ENCODE measurements at regions not wholly inside any gene's neighbourhood (a gene's known extent, or its start where the extent isn't known, plus 50 kb on each side); places are given as distances from the start of the nearest gene placed in this dataset.
"Not testable (repeated sequence)": the region's sequence is repeated elsewhere in the genome, so short reads cannot be mapped to it uniquely, and the experiment has no call there.

DNA sequence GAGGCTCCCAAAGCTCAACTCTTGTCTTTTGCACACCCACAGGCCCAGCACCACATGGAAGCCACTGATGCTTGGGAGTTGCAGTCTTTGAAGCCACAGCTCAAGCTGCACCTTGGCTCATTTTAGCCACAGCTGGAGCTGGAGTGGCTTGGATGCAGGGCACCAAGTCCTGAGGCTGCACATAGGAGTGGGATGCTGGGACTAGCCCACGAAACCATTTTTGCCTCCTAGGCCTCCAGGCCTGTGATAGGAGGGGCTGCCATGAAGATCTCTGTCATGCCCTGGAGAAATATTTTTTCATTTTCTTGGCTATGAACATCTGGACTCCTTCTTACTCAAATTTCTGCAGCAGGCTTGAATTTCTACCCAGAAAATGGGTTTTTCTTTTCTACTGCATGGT is 438.5 kb upstream of the TNC start:
- no peaks in the 10 kb centered on the region for H3K4me1 ChIP-seq
- no peak overlapping the region for H3K4me3 ChIP-seq (ENCODE audit: low read depth, low read length)
- TF ChIP-seq, protein P1, sequence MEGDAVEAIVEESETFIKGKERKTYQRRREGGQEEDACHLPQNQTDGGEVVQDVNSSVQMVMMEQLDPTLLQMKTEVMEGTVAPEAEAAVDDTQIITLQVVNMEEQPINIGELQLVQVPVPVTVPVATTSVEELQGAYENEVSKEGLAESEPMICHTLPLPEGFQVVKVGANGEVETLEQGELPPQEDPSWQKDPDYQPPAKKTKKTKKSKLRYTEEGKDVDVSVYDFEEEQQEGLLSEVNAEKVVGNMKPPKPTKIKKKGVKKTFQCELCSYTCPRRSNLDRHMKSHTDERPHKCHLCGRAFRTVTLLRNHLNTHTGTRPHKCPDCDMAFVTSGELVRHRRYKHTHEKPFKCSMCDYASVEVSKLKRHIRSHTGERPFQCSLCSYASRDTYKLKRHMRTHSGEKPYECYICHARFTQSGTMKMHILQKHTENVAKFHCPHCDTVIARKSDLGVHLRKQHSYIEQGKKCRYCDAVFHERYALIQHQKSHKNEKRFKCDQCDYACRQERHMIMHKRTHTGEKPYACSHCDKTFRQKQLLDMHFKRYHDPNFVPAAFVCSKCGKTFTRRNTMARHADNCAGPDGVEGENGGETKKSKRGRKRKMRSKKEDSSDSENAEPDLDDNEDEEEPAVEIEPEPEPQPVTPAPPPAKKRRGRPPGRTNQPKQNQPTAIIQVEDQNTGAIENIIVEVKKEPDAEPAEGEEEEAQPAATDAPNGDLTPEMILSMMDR (IDR thresholded peaks at IDR 0.05; ENCODE audit: low read depth, low read length) = no peak
- H3K36me3 ChIP-seq = no peaks in the 10 kb centered on the region
- H3K9me3 ChIP-seq = no peaks in the 10 kb centered on the region
- no peak for DNase-seq
- H3K27me3 ChIP-seq = no peaks in the 10 kb centered on the region

DNA sequence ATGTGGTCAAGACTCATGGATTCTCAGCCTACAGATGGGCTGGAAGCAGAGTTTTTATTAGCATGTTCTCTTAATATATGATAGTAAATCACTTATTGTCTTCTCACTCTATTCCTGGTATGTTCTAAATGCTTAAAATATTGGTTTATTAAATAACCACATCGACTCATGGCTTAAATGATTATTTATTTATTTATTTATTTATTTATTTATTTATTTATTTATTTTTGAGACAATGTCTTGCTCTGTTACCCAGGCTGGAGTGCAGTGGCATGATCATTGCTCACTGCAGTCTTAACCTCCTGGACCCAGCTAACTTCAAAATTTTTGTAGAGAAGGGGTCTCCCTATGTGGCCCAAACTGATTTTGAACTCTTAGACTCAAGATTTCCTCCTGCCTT is 457.2 kb upstream of the TNC start:
- Histone ChIP-seq H3K4me1 (no peaks in the 10 kb centered on the region), H3K27me3 (no peaks in the 10 kb centered on the region), H3K36me3 (no peaks in the 10 kb centered on the region), H3K9me3 (no peaks in the 10 kb centered on the region), H3K4me3 (ENCODE audit: low read depth, low read length) (no peak overlapping the region)
- DNase-seq = no peak
- TF ChIP-seq, protein P1 (IDR thresholded peaks at IDR 0.05; ENCODE audit: low read depth, low read length) = no peak

DNA sequence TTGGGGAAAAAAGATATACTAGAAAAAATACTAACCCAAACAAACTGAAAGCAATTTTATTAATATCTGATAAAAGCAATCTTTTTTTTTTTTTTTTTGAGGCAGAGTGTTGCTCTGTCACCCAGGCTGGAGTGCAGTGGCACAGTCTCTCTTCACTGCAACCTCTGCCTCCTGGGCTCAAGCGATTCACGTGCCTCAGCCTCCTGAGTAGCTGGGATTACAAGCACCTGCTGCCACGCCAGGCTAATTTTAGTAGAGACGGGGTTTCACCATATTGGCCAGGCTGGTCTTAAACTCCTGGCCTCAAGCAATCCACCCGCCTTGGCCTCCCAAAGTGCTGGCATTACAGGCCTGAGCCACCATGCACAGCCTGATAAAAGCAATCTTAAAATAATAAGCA is 467.5 kb upstream of the TNC start:
- not testable (repeated sequence) for H3K4me3 ChIP-seq (ENCODE audit: low read depth, low read length); H3K36me3 ChIP-seq; H3K27me3 ChIP-seq; H3K4me1 ChIP-seq; DNase-seq; H3K9me3 ChIP-seq

DNA sequence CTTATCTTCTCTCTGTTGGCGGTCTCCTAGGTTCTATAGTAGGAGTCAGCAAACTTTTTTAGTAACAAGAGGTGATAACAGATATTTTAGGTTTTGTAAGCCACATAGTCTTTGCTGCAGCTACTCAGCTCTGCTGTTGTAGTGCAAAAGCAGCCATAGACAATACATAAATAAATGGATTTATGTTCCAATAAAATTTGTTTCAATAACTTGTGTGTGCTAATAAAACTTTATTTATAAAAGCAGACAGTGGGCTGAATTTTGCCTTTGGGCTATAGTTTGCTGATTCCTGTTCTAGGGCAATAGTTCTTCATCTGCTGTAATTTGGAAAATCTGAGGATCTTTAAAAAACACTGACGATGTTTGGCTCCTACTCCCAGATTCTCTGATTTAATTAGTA is 469.4 kb upstream of the TNC start:
- Histone ChIP-seq H3K27me3 (no peaks in the 10 kb centered on the region), H3K9me3 (no peaks in the 10 kb centered on the region), H3K36me3 (no peaks in the 10 kb centered on the region), H3K4me3 (ENCODE audit: low read depth, low read length) (no peak overlapping the region), H3K4me1 (no peaks in the 10 kb centered on the region)
- TF ChIP-seq, protein P1 (IDR thresholded peaks at IDR 0.05; ENCODE audit: low read depth, low read length) = no peak
- no peak for DNase-seq

DNA sequence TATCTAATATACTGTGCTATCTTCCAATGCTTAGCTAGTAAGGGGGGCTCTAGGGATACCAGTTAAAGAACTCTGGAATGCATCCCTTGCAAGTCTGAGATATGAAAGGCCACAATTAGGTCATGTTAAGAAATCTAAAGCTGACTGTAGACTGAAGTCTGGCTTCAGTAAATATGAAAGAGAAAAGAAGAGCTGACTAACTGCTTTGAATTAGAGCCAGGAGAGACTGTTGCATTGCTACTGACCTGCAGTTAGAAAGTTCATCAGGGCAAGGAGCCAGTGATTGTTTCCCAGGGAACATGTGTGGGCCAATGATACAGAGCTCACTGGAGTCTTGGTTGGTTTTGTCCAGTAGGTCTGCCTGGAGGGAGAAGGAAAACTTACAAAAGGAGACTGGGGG is 472.1 kb upstream of the TNC start:
- H3K4me3 ChIP-seq (ENCODE audit: low read depth, low read length) = no peak overlapping the region
- no peaks in the 10 kb centered on the region for H3K4me1 ChIP-seq
- no peak for DNase-seq
- no peaks in the 10 kb centered on the region for H3K9me3 ChIP-seq
- TF ChIP-seq, protein P1 (IDR thresholded peaks at IDR 0.05; ENCODE audit: low read depth, low read length) = no peak
- H3K36me3 ChIP-seq = no peaks in the 10 kb centered on the region
- H3K27me3 ChIP-seq = no peaks in the 10 kb centered on the region

DNA sequence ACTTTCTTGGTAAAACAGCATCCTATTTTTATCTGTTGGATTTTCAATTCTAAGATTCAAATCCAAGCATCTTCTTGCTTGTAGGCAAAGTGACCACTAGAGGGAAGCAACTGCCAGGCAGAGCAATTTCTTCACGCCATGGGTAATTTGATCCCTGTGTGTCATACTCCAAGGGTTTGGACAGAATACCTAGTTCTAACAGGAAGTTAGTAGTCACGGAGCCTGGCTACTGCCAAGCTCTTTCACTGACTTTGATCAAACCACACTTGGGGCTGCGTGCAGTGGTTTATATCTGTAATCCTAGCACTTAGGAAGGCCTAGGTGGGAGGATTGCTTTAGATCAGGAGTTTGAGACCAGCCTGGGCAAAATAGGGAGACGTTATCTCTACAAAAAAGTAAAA is 473.6 kb upstream of the TNC start:
- TF ChIP-seq, protein P1 (IDR thresholded peaks at IDR 0.05; ENCODE audit: low read depth, low read length) = peak; percentile 94
- peak; percentile 51 for DNase-seq
- H3K36me3 ChIP-seq = no peaks in the 10 kb centered on the region
- no peak overlapping the region for H3K4me3 ChIP-seq (ENCODE audit: low read depth, low read length)
- no peaks in the 10 kb centered on the region for H3K4me1 ChIP-seq
- no peaks in the 10 kb centered on the region for H3K27me3 ChIP-seq
- H3K9me3 ChIP-seq = no peaks in the 10 kb centered on the region

DNA sequence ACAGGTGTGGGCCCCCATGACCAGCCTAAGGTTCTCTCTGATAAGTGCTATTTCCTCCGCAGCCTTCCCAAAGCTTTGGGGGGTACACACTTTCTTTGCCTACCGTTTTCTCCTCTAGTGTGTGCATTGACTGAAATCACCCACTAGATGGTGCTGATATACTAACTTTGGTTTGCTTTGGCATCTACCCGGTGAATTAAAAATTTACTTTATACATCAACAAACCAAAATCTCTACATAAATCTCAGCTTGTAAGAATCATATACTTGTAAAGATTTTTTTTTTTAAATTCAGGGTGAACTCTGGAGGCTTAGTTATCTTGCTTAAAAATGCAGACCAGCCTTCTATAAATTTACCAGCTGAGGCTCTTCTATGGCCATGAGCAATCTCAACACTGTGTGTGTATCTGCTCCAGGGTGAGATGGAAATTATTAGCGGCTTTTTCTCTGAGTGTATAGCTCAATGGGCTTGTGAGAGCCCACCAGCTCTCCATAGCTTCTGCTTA is 475.7 kb upstream of the TNC start:
- H3K4me1 ChIP-seq = no peaks in the 10 kb centered on the region
- TF ChIP-seq, protein P1 (IDR thresholded peaks at IDR 0.05; ENCODE audit: low read depth, low read length) = peak; percentile 76
- DNase-seq = peak; percentile 7
- no peaks in the 10 kb centered on the region for H3K27me3 ChIP-seq
- H3K36me3 ChIP-seq = no peaks in the 10 kb centered on the region
- H3K9me3 ChIP-seq = no peaks in the 10 kb centered on the region
- no peak overlapping the region for H3K4me3 ChIP-seq (ENCODE audit: low read depth, low read length)
